Inflammatory macrophage (primary cell): ENCODE measurements at regions not wholly inside any gene's neighbourhood (a gene's known extent, or its start where the extent isn't known, plus 50 kb on each side); places are given as distances from the start of the nearest gene placed in this dataset.
"Not testable (repeated sequence)": the region's sequence is repeated elsewhere in the genome, so short reads cannot be mapped to it uniquely, and the experiment has no call there.

Experiments
- DNase-seq, 2 donors: peaks; one replicate each; pipeline ENCODE4 v3.0.0-alpha.2; 2020 to 2022

GRCh38 chr4:38385093-38386004, 278.6 kb upstream of the KLF3 start:
- no peak for DNase-seq

GRCh38 chr4:38386005-38386551, 277.9 kb upstream of the KLF3 start:
- no peak for DNase-seq

GRCh38 chr4:38386654-38387188, 277.3 kb upstream of the KLF3 start:
- no peak for DNase-seq

- DNase-seq: no peak
Observed at GRCh38 chr4:38387348-38387747, 276.7 kb upstream of the KLF3 start.

GRCh38 chr4:38387819-38388218, 276.2 kb upstream of the KLF3 start:
- no peak for DNase-seq

- DNase-seq: not testable (repeated sequence)
Observed at GRCh38 chr4:38388907-38389306, 275.1 kb upstream of the KLF3 start.

GRCh38 chr4:38390969-38391545, 272.9 kb upstream of the KLF3 start:
- DNase-seq: peak in 1 of 2 donors; percentile 40

- DNase-seq: no peak
Observed at GRCh38 chr4:38392223-38392855, 271.7 kb upstream of the KLF3 start.

GRCh38 chr4:38396091-38396490, 267.9 kb upstream of the KLF3 start:
- no peak for DNase-seq

- no peak for DNase-seq
Observed at GRCh38 chr4:38396845-38397547, 267.0 kb upstream of the KLF3 start.

- no peak for DNase-seq
Observed at GRCh38 chr4:38400946-38401345, 263.1 kb upstream of the KLF3 start.

GRCh38 chr4:38406243-38406642, 257.8 kb upstream of the KLF3 start:
- DNase-seq: no peak

- no peak for DNase-seq
Observed at GRCh38 chr4:38409852-38410251, 254.1 kb upstream of the KLF3 start.

GRCh38 chr4:38411092-38411491, 252.9 kb upstream of the KLF3 start:
- no peak for DNase-seq

- DNase-seq: no peak
Observed at GRCh38 chr4:38411981-38412536, 251.9 kb upstream of the KLF3 start.

GRCh38 chr4:38413524-38414341, 250.3 kb upstream of the KLF3 start:
- no peak for DNase-seq

- no peak for DNase-seq
Observed at GRCh38 chr4:38414410-38414809, 249.6 kb upstream of the KLF3 start.

GRCh38 chr4:38415682-38416081, 248.3 kb upstream of the KLF3 start:
- no peak for DNase-seq

- DNase-seq: no peak
Observed at GRCh38 chr4:38416450-38417014, 247.5 kb upstream of the KLF3 start.

- not testable (repeated sequence) for DNase-seq
Observed at GRCh38 chr4:38420254-38420653, 243.7 kb upstream of the KLF3 start.

GRCh38 chr4:38422850-38423249, 241.1 kb upstream of the KLF3 start:
- DNase-seq: no peak
